AG09309 (cell line): ENCODE measurements at regions not wholly inside any gene's neighbourhood (a gene's known extent, or its start where the extent isn't known, plus 50 kb on each side); places are given as distances from the start of the nearest gene placed in this dataset.

Experiments used
- DNase-seq: peaks from one replicate; pipeline ENCODE4 v3.0.0-alpha.2; 2010; ENCODE audit warnings: low read depth
- H3K4me3 ChIP-seq: 2 replicates; pipeline ENCODE4 v1.5.1; 2011; ENCODE audit warnings: mild to moderate bottlenecking, low read depth, low read length, moderate library complexity; ENCODE audit not compliant: control insufficient read depth
- TF ChIP-seq, protein P1 (sequence below): IDR thresholded peaks from 2 replicates; pipeline ENCODE4 v1.5.1; 2011; ENCODE audit warnings: mild to moderate bottlenecking, low read depth, low read length, inconsistent platforms; ENCODE audit not compliant: insufficient read depth, control insufficient read depth; ENCODE audit errors: missing control alignments

DNA sequence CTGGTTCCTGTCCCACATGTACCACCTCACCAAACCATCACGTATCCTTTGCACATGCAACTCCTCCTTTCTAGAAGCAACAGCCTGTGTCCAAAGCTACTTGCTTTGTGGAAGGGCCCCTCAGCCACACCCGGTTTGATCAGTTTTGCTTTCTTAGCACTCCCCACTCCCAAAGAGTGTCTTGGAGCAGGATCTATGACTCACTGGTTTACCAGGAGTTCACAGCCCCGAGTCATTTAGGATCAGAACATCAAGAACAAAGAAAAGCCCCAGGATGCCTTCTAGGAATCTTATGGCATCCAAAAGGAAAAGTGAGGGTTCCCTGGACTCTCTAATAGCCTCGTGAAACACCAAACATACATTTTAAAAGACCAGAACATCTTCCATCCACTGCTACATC is 50.7 kb upstream of the IGF1R start:
- no peak overlapping the region for H3K4me3 ChIP-seq
- DNase-seq = no peak
- TF ChIP-seq, protein P1, sequence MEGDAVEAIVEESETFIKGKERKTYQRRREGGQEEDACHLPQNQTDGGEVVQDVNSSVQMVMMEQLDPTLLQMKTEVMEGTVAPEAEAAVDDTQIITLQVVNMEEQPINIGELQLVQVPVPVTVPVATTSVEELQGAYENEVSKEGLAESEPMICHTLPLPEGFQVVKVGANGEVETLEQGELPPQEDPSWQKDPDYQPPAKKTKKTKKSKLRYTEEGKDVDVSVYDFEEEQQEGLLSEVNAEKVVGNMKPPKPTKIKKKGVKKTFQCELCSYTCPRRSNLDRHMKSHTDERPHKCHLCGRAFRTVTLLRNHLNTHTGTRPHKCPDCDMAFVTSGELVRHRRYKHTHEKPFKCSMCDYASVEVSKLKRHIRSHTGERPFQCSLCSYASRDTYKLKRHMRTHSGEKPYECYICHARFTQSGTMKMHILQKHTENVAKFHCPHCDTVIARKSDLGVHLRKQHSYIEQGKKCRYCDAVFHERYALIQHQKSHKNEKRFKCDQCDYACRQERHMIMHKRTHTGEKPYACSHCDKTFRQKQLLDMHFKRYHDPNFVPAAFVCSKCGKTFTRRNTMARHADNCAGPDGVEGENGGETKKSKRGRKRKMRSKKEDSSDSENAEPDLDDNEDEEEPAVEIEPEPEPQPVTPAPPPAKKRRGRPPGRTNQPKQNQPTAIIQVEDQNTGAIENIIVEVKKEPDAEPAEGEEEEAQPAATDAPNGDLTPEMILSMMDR = no peak
